ENCODE measurements at regions not wholly inside any gene's neighbourhood (a gene's known extent, or its start where the extent isn't known, plus 50 kb on each side); places are given as distances from the start of the nearest gene placed in this dataset.

- Histone ChIP-seq H3K4me1 (ENCODE audit: control insufficient read depth in 5 of 5, insufficient read depth in 5 of 5, low read length in 5 of 5) (peaks cover 0 to 2% (median 0%) of the 10 kb centered on the region in 5 donors), H3K27ac (ENCODE audit: low read depth in 1 of 2, low read length in 1 of 2) (no peak overlapping the region), H3K36me3 (ENCODE audit: control insufficient read depth in 4 of 4, insufficient read depth in 4 of 4, low read length in 4 of 4) (no peaks in the 10 kb centered on the region), H3K4me3 (no peak overlapping the region), H3K9ac (ENCODE audit: insufficient read depth in 1 of 2, low read length in 2 of 2) (no peak overlapping the region), H3K27me3 (ENCODE audit: control insufficient read depth in 3 of 3, insufficient read depth in 3 of 3, low read length in 2 of 3) (no peaks in the 10 kb centered on the region), H3K9me3 (ENCODE audit: control insufficient read depth in 4 of 4, insufficient read depth in 3 of 4, low read length in 3 of 4) (peaks cover 0 to 5% (median 2%) of the 10 kb centered on the region in 4 donors)
- DNase-seq (no peak), ATAC-seq (ENCODE audit: insufficient read depth, low FRiP score) (no peak)
- 95 to 98% methylated on average over 5 of the region's 5 CpGs for WGBS, 2 donors
- TF ChIP-seq CTCF (IDR thresholded peaks at IDR 0.05; ENCODE audit: control extremely low read depth, extremely low read depth): no peak
Measured at GRCh38 chr9:108765265-108765664, 90.5 kb downstream of the ACTL7B start.

GRCh38 chr9:108762348-108763055 is 93.3 kb downstream of the ACTL7B start:
- DNase-seq (no peak), ATAC-seq (ENCODE audit: insufficient read depth, low FRiP score) (no peak)
- 82 to 85% methylated on average over 13 of the region's 13 CpGs for WGBS, 2 donors
- Histone ChIP-seq H3K27ac (ENCODE audit: low read depth in 1 of 2, low read length in 1 of 2) (no peak overlapping the region), H3K4me3 (no peak overlapping the region), H3K4me1 (ENCODE audit: control insufficient read depth in 5 of 5, insufficient read depth in 5 of 5, low read length in 5 of 5) (peaks cover 0 to 2% (median 0%) of the 10 kb centered on the region in 5 donors), H3K9me3 (ENCODE audit: control insufficient read depth in 4 of 4, insufficient read depth in 3 of 4, low read length in 3 of 4) (no peaks in the 10 kb centered on the region), H3K27me3 (ENCODE audit: control insufficient read depth in 3 of 3, insufficient read depth in 3 of 3, low read length in 2 of 3) (no peaks in the 10 kb centered on the region), H3K9ac (ENCODE audit: insufficient read depth in 1 of 2, low read length in 2 of 2) (no peak overlapping the region), H3K36me3 (ENCODE audit: control insufficient read depth in 4 of 4, insufficient read depth in 4 of 4, low read length in 4 of 4) (no peaks in the 10 kb centered on the region)
- TF ChIP-seq CTCF (IDR thresholded peaks at IDR 0.05; ENCODE audit: control extremely low read depth, extremely low read depth): no peak

DNA sequence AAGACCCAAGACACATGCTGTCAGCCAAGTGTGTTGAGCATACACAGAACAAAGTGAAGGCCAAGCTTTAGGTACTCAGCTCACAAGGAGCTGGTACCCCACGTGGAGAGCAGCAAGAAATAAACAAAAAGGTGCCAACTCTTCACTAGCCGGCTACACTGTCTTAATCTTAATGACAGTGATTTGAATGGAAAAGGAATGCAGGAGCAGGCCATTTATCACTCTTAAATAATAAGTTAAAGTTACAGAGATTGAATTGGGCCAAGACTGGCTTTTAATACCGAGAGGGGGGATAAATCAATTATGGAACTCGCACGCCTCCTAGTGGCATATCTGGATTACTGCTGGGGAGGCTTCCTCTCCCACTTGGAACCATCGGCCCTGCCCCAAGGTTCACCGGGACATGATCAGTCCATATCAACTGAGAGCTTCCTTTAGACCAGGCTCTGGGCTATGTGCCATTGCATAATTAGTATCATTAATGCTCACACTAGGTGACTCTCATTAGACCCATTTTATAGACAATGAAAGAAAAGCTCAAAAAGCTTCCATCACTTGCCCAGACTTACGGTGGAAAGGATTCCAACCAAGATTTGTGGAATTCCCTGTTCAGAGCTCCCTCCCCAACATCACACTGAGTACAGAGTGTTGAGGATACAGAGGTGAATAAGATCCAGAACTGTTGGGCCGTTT is 94.0 kb downstream of the ACTL7B start:
- no peak overlapping the region for H3K27ac ChIP-seq (ENCODE audit: low read depth in 1 of 2, low read length in 1 of 2)
- no peak overlapping the region for H3K9ac ChIP-seq (ENCODE audit: insufficient read depth in 1 of 2, low read length in 2 of 2)
- peak; percentile 62 for TF ChIP-seq CTCF (IDR thresholded peaks at IDR 0.05; ENCODE audit: control extremely low read depth, extremely low read depth)
- ATAC-seq (ENCODE audit: insufficient read depth, low FRiP score) (peak; percentile 84), DNase-seq (peak; percentile 66 to 79 (median 73))
- H3K27me3 ChIP-seq (ENCODE audit: control insufficient read depth in 3 of 3, insufficient read depth in 3 of 3, low read length in 2 of 3): no peaks in the 10 kb centered on the region
- H3K4me1 ChIP-seq (ENCODE audit: control insufficient read depth in 5 of 5, insufficient read depth in 5 of 5, low read length in 5 of 5): peaks cover 0 to 2% (median 0%) of the 10 kb centered on the region in 5 donors
- no peaks in the 10 kb centered on the region for H3K36me3 ChIP-seq (ENCODE audit: control insufficient read depth in 4 of 4, insufficient read depth in 4 of 4, low read length in 4 of 4)
- 24 to 31% methylated on average over 9 of the region's 9 CpGs for WGBS, 2 donors
- H3K4me3 ChIP-seq: no peak overlapping the region
- no peaks in the 10 kb centered on the region for H3K9me3 ChIP-seq (ENCODE audit: control insufficient read depth in 4 of 4, insufficient read depth in 3 of 4, low read length in 3 of 4)
